HUES6 (cell line): ENCODE measurements at regions not wholly inside any gene's neighbourhood (a gene's known extent, or its start where the extent isn't known, plus 50 kb on each side); places are given as distances from the start of the nearest gene placed in this dataset.
A peak's percentile ranks its signal among the peaks of the same experiment; 100 is the strongest.
"Not testable (repeated sequence)": the region's sequence is repeated elsewhere in the genome, so short reads cannot be mapped to it uniquely, and the experiment has no call there.

Experiments used
- H3K27ac ChIP-seq: 2 replicates; pipeline ENCODE4 v1.7.0; 2013; ENCODE audit warnings: low read depth, mild to moderate bottlenecking, low read length, inconsistent platforms
- H3K27me3 ChIP-seq: 2 replicates; pipeline ENCODE4 v1.6.1; 2013; ENCODE audit warnings: low read length; ENCODE audit not compliant: control insufficient read depth, insufficient read depth
- H3K36me3 ChIP-seq: 2 replicates; pipeline ENCODE4 v1.6.1; 2013; ENCODE audit warnings: low read length; ENCODE audit not compliant: control insufficient read depth, insufficient read depth
- H3K4me1 ChIP-seq: 2 replicates; pipeline ENCODE4 v1.6.1; 2013; ENCODE audit warnings: low read length; ENCODE audit not compliant: control insufficient read depth, insufficient read depth
- H3K4me3 ChIP-seq: 2 replicates; pipeline ENCODE4 v1.5.1; 2013; ENCODE audit warnings: low read depth, low read length
- H3K9ac ChIP-seq: one replicate; pipeline ENCODE4 v1.6.1; 2013; ENCODE audit warnings: mild to moderate bottlenecking, low read length
- H3K9me3 ChIP-seq: 2 replicates; pipeline ENCODE4 v1.6.1; 2013; ENCODE audit warnings: low read depth, low read length; ENCODE audit not compliant: control insufficient read depth, insufficient read depth

DNA sequence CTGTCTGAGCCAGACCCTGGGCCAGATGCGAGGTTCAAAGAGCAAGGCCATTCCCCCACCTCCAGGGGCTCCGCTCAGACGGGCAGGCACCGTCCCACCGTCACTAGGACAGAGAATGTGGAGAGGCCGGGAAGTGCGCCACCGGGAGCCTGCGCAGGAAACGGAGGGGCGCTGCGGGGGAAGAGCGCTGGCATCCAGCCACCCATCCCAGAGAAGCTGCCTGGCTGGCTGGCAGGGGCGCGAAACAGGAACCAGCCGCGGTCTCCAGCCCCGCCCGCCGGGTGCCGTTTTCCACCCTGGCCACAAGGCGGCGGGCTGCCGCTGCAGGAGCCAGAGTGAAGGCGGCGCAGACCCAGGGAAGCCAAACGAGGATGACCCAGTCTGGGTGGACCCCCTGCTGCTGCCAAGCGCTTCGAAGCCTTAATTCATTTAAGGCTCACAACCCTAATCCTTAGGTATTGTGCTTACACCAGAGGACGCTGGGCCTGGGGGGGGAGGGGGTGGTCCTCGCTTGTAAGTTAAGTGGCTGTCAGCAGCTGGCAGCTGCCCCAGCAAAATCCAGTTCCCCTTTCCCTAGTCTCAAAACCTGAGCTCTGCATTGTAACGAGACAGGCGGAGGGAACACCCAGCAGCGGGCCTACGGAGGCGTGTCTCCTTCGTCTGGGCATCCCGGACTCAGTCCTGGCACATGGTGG is 114.8 kb upstream of the SMURF2 start:
- Histone ChIP-seq H3K4me3 (peak overlapping the region; percentile 52), H3K27me3 (peaks cover 73% of the 10 kb centered on the region), H3K4me1 (peaks cover 26% of the 10 kb centered on the region)
- H3K9ac ChIP-seq, H3K36me3 ChIP-seq, H3K9me3 ChIP-seq, H3K27ac ChIP-seq: not testable (repeated sequence)

DNA sequence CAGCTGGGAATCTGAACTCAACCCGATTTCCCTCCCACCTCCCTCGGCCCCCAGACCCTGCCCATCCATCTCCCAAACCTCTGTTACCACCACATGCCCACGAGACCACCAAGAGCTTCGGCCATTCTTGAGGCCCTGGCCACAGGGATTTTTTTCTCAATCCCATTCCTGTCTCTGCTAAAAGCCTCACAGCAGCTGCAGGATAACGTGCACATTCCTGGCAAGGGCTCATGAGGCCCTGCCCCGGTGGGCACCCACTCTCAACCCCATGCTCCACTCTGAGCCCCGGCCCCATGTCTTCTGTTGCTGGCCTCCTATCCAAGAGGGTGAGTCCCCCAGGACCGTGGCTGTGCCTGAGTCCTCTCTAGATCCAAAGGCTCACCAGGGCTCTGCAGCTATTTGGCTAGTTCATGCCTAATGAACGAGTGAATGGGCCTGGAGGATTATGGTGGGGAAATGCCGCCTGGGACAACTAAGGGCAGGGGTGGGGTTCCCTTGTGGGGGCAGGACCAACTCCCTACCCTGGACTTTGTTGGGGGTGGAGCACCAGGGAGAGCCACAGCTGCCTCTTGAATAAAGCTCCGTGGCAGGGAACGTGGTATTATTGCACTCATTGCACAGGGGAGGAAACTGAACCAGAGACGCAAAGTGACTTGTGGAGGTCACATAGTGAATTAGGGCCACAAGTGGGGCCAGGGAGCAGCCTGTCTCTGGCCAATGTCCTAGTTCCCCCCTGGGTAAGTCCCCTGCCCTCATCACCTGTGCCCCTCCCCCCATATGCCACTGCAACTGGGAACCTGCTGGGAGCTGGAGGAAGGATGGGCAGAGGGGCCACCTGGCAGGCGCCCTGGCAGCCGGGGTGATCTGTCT is 113.8 kb upstream of the SMURF2 start:
- Histone ChIP-seq H3K9me3 (no peaks in the 10 kb centered on the region), H3K27me3 (peaks cover 64% of the 10 kb centered on the region), H3K27ac (no peak overlapping the region), H3K4me3 (peak overlapping the region; percentile 52; the same call in 1 of the 2 replicates), H3K36me3 (no peaks in the 10 kb centered on the region), H3K4me1 (peaks cover 22% of the 10 kb centered on the region), H3K9ac (no peak overlapping the region)

DNA sequence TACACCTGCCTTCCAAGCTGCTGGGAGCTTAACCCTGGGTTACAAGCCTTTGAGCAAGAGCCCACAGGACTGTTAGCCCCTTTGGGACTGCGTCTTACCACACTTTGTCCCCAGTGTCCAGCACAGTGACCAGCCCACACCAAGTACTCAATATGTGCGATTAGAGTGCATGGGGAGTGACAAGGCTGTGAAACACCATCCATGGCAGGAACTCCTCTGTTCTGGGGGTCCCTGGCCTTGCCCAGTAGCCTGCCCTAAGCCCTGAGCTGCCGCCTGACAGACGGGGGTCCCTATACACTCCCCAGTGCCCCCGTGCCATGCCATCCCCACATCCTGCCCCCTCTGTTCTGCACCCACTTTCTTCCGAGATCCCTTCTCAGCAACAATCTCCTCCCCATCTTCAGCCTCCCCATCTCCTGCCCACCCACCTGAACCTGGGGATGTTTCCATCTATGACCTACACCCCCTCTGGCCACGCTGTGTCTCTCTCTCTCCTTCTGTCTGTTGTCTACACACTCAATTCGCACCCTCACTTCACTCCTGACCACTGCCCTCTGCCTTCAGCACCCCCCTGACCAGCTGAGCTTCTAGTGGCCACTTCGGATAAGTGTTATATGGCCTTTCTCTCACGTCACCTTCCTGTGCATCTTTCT is 112.9 kb upstream of the SMURF2 start:
- H3K36me3 ChIP-seq: no peaks in the 10 kb centered on the region
- H3K27me3 ChIP-seq: peaks cover 56% of the 10 kb centered on the region
- H3K4me3 ChIP-seq: no peak overlapping the region
- no peak overlapping the region for H3K9ac ChIP-seq
- H3K4me1 ChIP-seq: peaks cover 22% of the 10 kb centered on the region
- no peak overlapping the region for H3K27ac ChIP-seq
- H3K9me3 ChIP-seq: no peaks in the 10 kb centered on the region

- peaks cover 46% of the 10 kb centered on the region for H3K27me3 ChIP-seq
- H3K9ac ChIP-seq: peak overlapping the region; percentile 43
- H3K9me3 ChIP-seq: no peaks in the 10 kb centered on the region
- no peak overlapping the region for H3K27ac ChIP-seq
- peaks cover 20% of the 10 kb centered on the region for H3K4me1 ChIP-seq
- H3K4me3 ChIP-seq: peak overlapping the region; percentile 65
- no peaks in the 10 kb centered on the region for H3K36me3 ChIP-seq
Measured at GRCh38 chr17:64773836-64774761, 112.0 kb upstream of the SMURF2 start.

DNA sequence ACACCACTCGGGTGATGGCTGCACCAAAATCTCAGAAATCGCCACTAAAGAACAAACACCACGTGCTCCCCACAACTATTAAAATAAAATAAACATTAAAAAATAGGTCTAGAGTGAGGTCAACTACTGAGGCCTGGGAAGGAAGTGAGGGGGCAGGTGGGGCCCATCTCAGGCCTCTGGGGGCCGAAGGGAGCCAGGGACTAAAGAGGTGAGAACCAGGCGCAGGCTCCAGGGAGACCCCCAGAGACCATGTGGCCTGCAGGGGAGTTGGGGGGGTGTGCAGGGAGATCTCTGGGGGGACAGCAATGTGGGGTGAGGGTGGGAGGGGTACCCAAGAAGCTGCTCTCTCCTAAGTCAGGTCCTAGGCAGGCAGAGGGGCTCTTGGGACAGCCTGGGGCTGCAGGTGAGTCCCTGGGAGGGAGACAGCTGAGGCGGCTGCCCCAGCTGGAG is 111.3 kb upstream of the SMURF2 start:
- Histone ChIP-seq H3K27ac (no peak overlapping the region), H3K27me3 (peaks cover 40% of the 10 kb centered on the region), H3K4me1 (peaks cover 16% of the 10 kb centered on the region), H3K9me3 (no peaks in the 10 kb centered on the region), H3K4me3 (peak overlapping the region; percentile 65), H3K36me3 (no peaks in the 10 kb centered on the region), H3K9ac (no peak overlapping the region)

DNA sequence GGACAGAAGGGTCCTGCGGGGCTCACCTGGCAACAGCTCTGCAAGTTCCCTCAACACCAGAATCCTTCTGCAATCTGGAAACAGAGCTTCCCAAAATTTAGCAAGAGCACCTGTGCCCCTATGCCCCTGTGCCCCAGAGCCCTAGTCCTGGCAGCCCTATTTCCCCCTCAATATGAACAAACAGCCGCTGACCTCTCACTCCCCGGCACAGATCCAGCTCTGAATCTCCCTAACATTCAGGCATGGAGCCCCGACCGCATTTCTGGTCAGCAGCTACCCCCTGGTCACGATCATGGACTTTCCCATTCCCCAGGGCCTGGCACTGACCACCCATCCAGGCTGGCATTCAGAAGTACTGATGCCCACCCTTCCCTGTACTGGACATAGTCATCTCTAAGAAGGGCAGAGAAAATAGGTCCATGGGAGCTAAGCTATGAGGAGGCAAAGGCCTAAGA is 110.8 kb upstream of the SMURF2 start:
- Histone ChIP-seq H3K4me3 (no peak overlapping the region), H3K4me1 (peaks cover 11% of the 10 kb centered on the region), H3K9ac (no peak overlapping the region)

GRCh38 chr17:64771980-64772844 is 110.1 kb upstream of the SMURF2 start:
- Histone ChIP-seq H3K27me3 (peaks cover 28% of the 10 kb centered on the region), H3K36me3 (no peaks in the 10 kb centered on the region), H3K4me3 (no peak overlapping the region), H3K27ac (no peak overlapping the region), H3K4me1 (peaks cover 8% of the 10 kb centered on the region), H3K9me3 (no peaks in the 10 kb centered on the region), H3K9ac (no peak overlapping the region)

More for the DNA sequence above, 110.8 kb upstream of the SMURF2 start:
- Histone ChIP-seq H3K36me3 (no peaks in the 10 kb centered on the region), H3K27ac (no peak overlapping the region), H3K27me3 (peaks cover 34% of the 10 kb centered on the region), H3K9me3 (no peaks in the 10 kb centered on the region)

DNA sequence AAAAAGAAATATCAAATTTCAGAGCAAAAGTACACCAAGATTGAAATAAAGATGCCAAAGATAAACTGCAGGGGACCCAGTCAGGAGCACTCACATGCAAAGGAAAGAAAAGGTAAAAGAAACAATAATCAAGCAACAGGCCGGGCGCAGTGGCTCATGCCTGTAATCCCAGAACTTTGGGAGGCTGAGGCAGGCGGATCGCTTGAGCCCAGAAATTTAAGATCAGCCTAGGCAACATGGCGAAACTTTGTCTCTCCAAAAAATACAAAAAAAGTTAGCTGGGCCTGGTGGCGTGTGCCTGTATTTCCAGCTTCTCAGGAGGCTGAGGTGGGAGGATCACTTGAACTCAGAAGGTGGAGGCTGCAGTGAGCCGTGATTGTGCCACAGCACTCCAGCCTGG is 107.6 kb upstream of the SMURF2 start:
- 0 out of 2 replicates have a peak, but pooled peaks cover 4% of the 10 kb centered on the region for H3K4me1 ChIP-seq
- H3K27me3 ChIP-seq: peaks cover 3% of the 10 kb centered on the region
- H3K36me3 ChIP-seq: no peaks in the 10 kb centered on the region
- no peak overlapping the region for H3K9ac ChIP-seq
- H3K4me3 ChIP-seq: no peak overlapping the region
- no peaks in the 10 kb centered on the region for H3K9me3 ChIP-seq
- H3K27ac ChIP-seq: no peak overlapping the region

GRCh38 chr17:64767269-64767997 is 105.3 kb upstream of the SMURF2 start:
- H3K27ac ChIP-seq: no peak overlapping the region
- no peak overlapping the region for H3K9ac ChIP-seq
- H3K27me3 ChIP-seq: no peaks in the 10 kb centered on the region
- no peaks in the 10 kb centered on the region for H3K9me3 ChIP-seq
- H3K4me1 ChIP-seq: 0 out of 2 replicates have a peak, but pooled peaks cover 4% of the 10 kb centered on the region
- H3K36me3 ChIP-seq: no peaks in the 10 kb centered on the region
- no peak overlapping the region for H3K4me3 ChIP-seq
